GM12864 (cell line): ENCODE measurements at regions not wholly inside any gene's neighbourhood (a gene's known extent, or its start where the extent isn't known, plus 50 kb on each side); places are given as distances from the start of the nearest gene placed in this dataset.

Experiments
- DNase-seq: peaks from one replicate; pipeline ENCODE4 v3.0.0-alpha.2; 2011; ENCODE audit warnings: low read depth
- H3K4me3 ChIP-seq: 2 replicates; pipeline ENCODE4 v1.5.1; 2011; ENCODE audit warnings: mild to moderate bottlenecking, low read depth, low read length, control low read depth
- TF ChIP-seq, protein P1 (sequence below): IDR thresholded peaks from 2 replicates; pipeline ENCODE4 v1.5.1; 2011; ENCODE audit warnings: low read depth, mild to moderate bottlenecking, moderate library complexity, low read length, control low read depth, inconsistent platforms; ENCODE audit errors: missing control alignments

DNA sequence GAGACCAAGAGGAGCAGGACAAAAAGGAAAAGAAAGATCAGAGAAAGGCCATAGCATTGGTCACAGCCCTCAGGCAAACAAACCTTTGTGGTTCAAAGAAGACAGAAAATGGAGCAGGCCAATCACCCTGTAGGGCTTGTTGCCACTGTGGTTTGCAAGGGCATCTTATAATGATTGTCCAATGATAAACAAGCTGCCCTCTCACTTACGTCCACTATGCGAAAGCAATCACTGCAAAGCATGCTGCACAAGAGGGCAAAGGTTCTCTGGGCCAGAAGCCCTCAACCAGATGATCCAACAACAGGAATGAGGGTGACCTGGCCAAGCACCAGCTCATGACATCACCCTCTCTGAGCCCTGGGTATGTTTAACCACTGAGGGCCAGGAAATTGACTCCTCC is 360.9 kb upstream of the HSFY2 start:
- TF ChIP-seq, protein P1, sequence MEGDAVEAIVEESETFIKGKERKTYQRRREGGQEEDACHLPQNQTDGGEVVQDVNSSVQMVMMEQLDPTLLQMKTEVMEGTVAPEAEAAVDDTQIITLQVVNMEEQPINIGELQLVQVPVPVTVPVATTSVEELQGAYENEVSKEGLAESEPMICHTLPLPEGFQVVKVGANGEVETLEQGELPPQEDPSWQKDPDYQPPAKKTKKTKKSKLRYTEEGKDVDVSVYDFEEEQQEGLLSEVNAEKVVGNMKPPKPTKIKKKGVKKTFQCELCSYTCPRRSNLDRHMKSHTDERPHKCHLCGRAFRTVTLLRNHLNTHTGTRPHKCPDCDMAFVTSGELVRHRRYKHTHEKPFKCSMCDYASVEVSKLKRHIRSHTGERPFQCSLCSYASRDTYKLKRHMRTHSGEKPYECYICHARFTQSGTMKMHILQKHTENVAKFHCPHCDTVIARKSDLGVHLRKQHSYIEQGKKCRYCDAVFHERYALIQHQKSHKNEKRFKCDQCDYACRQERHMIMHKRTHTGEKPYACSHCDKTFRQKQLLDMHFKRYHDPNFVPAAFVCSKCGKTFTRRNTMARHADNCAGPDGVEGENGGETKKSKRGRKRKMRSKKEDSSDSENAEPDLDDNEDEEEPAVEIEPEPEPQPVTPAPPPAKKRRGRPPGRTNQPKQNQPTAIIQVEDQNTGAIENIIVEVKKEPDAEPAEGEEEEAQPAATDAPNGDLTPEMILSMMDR = no peak
- DNase-seq = no peak
- no peak overlapping the region for H3K4me3 ChIP-seq

DNA sequence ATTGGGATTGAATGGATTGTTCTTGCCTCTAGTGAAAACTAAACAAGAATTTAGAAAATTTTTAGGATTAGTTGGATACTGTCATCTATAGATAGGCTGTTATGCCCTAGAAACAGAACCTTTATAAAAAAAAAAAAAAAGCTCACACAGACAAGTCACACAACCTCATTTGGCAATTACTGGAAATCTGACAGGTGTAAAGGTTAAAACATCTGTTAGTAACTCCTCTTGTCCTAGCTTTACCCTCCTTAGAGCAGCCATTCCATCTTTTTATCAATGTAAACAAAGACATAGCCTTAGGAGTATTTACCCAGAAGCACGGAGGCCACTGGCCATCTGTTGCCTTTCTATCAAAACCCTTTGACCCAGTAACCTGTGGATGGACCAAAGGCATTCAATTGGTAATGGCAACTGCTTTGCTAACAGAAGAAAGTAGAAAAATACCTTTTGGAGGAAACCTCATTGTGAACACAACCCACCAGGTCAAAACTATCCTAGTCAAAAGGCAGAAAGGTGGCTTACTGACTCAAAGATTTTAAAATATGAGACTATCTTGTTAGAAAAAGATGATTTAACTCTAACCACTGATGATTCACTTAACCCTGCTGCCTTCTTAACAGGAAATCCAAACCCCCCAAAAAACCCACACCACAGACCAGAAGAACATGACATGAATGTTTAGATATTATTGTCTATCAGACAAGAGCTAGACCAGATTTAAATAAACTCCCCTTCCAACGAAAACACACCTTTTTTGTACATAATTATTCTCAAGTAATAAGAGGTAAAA is 357.2 kb upstream of the HSFY2 start:
- H3K4me3 ChIP-seq = no peak overlapping the region
- no peak for DNase-seq
- TF ChIP-seq, protein P1 = no peak

DNA sequence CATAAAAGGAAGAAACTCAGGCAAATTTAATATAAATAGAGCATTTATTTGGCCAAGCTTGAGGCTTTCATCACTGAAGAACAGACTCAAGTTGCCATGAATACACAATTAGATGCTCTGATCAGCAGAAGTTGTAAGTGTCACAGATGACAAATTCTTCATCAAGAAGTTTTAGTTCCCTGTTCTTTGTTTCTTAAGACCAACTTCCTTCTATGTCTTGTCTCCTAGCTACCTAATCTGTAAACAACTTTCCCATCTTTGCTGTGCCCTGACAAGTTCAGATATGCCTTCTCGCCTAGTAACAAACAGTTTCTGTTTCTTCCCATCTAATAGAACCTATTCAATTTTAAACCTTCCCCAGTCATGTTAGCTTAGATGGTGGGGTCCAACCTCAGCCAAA is 353.4 kb upstream of the HSFY2 start:
- no peak overlapping the region for H3K4me3 ChIP-seq
- DNase-seq = no peak
- TF ChIP-seq, protein P1 = no peak

DNA sequence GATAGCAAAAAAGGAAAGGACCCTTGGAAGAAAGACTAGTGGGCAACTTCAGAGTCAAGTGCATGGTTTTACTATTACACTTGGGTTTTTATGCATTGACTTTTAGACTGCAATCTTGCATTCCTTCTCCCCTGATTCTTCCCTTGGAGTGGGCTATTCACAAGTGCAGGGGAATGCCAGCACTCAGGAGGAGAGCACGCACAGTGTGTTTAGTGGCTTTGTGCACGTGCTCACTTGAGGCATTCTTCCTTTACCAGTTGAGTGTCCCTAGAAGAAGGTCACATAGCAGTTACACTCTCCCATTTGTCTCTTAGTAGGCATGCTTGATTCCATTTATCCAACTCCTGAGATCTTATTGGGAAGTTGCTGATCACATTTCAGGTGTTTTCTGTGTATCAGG is 351.1 kb upstream of the HSFY2 start:
- no peak overlapping the region for H3K4me3 ChIP-seq
- TF ChIP-seq, protein P1 = no peak

DNA sequence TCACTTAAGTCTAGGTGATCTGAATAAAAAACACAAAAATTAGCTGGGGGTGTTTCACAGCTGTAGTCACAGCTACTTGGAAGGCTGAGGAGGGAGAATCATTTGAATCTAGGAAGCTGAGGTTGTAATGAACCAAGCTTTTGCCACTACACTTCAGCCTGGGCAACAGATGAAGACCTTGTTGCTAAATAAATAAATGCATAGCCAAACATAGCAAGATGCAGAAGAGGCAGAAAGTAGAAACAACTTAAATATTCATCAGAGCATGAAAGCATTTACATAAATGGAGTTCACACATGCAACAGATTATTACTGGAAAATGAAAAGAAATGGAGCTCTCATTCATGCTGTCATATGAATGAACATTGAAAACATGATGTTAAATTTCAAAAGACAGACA is 348.9 kb upstream of the HSFY2 start:
- H3K4me3 ChIP-seq = no peak overlapping the region
- no peak for DNase-seq
- TF ChIP-seq, protein P1 = no peak

More for the DNA sequence above, 351.1 kb upstream of the HSFY2 start:
- no peak for DNase-seq

DNA sequence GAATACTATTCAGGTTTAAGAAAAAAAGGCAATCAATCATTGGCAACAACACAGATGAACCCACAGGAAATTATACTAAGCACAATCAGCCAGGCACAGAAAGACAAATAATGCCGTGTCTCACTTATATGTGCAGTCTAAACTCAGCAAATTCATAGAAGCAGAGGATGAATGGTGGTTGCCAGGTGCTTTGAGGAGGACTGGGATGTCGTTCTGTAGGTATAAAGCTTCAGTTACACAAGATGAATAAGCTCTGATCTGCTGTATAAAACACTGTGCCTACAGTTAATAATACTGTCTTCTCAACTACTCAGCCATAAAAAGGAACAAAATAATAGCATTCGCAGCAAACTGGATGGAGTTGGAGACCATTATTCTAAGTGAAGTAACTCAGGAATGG is 324.8 kb upstream of the HSFY2 start:
- TF ChIP-seq, protein P1 = no peak
- H3K4me3 ChIP-seq = no peak overlapping the region
- no peak for DNase-seq

DNA sequence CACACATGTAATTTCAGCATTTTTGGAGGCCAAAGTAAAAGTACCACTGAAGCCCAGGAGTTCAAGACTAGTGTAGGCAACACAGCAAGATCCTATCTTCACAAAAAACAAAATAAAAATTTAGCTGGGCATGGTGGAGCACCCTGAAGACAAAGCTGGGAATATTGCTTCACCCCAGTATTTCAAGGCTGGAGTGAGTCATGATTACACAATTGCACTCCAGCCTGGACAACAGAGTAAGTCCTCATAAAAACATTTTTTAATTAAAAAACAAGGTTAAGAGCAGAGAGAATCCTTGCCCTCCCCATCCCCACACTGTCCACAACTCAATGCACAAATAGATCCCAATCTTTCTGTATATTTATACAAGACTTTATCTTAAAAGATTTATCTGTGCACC is 321.9 kb upstream of the HSFY2 start:
- no peak overlapping the region for H3K4me3 ChIP-seq
- DNase-seq = no peak
- TF ChIP-seq, protein P1 = no peak
